ENCODE measurements at regions not wholly inside any gene's neighbourhood (a gene's known extent, or its start where the extent isn't known, plus 50 kb on each side); places are given as distances from the start of the nearest gene placed in this dataset.

- no peak for DNase-seq (ENCODE audit: low spot score)
Observed at GRCh38 chr18:40447820-40448219, 1507.2 kb upstream of the PIK3C3 start.

GRCh38 chr18:40440088-40440487, 1514.9 kb upstream of the PIK3C3 start:
- no peak for DNase-seq (ENCODE audit: low spot score)

- DNase-seq (ENCODE audit: low spot score) = no peak
Observed at GRCh38 chr18:40437517-40437916, 1517.5 kb upstream of the PIK3C3 start.

GRCh38 chr18:40431071-40431985, 1523.7 kb upstream of the PIK3C3 start:
- DNase-seq (ENCODE audit: low spot score) = no peak

- DNase-seq (ENCODE audit: low spot score) = no peak
Observed at GRCh38 chr18:40423291-40423690, 1531.7 kb upstream of the PIK3C3 start.

- no peak for DNase-seq (ENCODE audit: low spot score)
Observed at GRCh38 chr18:40420675-40421074, 1534.4 kb upstream of the PIK3C3 start.

GRCh38 chr18:40417501-40417900, 1537.5 kb upstream of the PIK3C3 start:
- DNase-seq (ENCODE audit: low spot score) = no peak

GRCh38 chr18:40415821-40416220, 1539.2 kb upstream of the PIK3C3 start:
- no peak for DNase-seq (ENCODE audit: low spot score)

GRCh38 chr18:40415176-40415791, 1539.8 kb upstream of the PIK3C3 start:
- DNase-seq (ENCODE audit: low spot score) = no peak

- no peak for DNase-seq (ENCODE audit: low spot score)
Observed at GRCh38 chr18:40414155-40414754, 1540.8 kb upstream of the PIK3C3 start.

GRCh38 chr18:40413160-40413559, 1541.9 kb upstream of the PIK3C3 start:
- no peak for DNase-seq (ENCODE audit: low spot score)

GRCh38 chr18:40412410-40412809, 1542.6 kb upstream of the PIK3C3 start:
- no peak for DNase-seq (ENCODE audit: low spot score)

- DNase-seq (ENCODE audit: low spot score) = no peak
Observed at GRCh38 chr18:40407909-40408308, 1547.1 kb upstream of the PIK3C3 start.

GRCh38 chr18:40404284-40404683, 1550.8 kb upstream of the PIK3C3 start:
- no peak for DNase-seq (ENCODE audit: low spot score)

GRCh38 chr18:40402052-40402451, 1553.0 kb upstream of the PIK3C3 start:
- DNase-seq (ENCODE audit: low spot score) = no peak

GRCh38 chr18:40388121-40388520, 1566.9 kb upstream of the PIK3C3 start:
- DNase-seq (ENCODE audit: low spot score) = no peak

- DNase-seq (ENCODE audit: low spot score) = no peak
Observed at GRCh38 chr18:40387130-40387787, 1567.8 kb upstream of the PIK3C3 start.

GRCh38 chr18:40382197-40382596, 1572.8 kb upstream of the PIK3C3 start:
- no peak for DNase-seq (ENCODE audit: low spot score)

- DNase-seq (ENCODE audit: low spot score) = no peak
Observed at GRCh38 chr18:40380686-40381439, 1574.2 kb upstream of the PIK3C3 start.

GRCh38 chr18:40375837-40376236, 1579.2 kb upstream of the PIK3C3 start:
- DNase-seq (ENCODE audit: low spot score) = no peak

GRCh38 chr18:40371673-40372072, 1583.4 kb upstream of the PIK3C3 start:
- DNase-seq (ENCODE audit: low spot score) = no peak

- DNase-seq (ENCODE audit: low spot score) = no peak
Observed at GRCh38 chr18:40367576-40367975, 1587.5 kb upstream of the PIK3C3 start.

All from ureter (tissue), 1 donor.